SKM-1 treated with dmso at 0.1 percent for 144 hours (cell line): ENCODE measurements at regions not wholly inside any gene's neighbourhood (a gene's known extent, or its start where the extent isn't known, plus 50 kb on each side); places are given as distances from the start of the nearest gene placed in this dataset.
"Not testable (repeated sequence)": the region's sequence is repeated elsewhere in the genome, so short reads cannot be mapped to it uniquely, and the experiment has no call there.

Experiments used
- DNase-seq: peaks from one replicate; lab custom pipeline; 2025; ENCODE audit not compliant: unreplicated experiment; lab: John Stamatoyannopoulos, UW

DNA sequence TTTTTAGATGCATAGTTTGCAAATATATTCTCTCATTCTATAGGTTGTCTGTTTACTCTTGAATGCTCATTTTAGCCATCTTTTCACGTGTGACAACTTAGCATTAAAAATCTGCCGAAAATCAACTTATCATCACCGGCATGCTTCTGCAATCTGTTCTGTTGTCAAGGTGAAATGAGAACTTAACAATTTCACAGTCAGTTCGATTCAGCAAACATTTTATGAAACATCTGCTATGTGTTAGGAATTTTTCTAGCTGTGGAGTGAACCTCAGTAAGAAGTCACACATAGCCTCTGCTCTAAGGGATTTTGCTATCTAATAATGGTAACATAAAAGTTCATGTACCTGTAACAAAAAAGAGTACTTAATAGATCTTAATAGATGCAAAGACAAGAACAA is 256.1 kb downstream of the ZWINT start:
- no peak for DNase-seq

DNA sequence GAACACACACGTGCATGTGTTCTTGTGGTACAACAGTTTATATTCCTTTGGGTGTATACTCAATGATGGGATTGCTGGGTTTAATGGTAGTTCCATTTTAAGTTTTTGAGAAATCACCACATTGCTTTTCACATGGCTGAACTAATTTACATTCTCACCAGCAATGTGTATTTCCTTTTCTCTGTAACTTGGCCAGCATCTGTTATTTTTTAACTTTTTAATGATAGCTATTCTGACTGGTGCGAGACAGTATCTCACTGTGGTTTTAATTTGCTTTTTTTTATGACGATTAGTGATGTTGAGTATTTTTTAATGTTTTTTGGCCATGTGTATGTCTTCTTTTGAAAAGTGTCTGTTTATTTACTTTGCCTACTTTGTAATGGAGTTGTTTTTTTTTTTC is 256.6 kb downstream of the ZWINT start:
- no peak for DNase-seq

DNA sequence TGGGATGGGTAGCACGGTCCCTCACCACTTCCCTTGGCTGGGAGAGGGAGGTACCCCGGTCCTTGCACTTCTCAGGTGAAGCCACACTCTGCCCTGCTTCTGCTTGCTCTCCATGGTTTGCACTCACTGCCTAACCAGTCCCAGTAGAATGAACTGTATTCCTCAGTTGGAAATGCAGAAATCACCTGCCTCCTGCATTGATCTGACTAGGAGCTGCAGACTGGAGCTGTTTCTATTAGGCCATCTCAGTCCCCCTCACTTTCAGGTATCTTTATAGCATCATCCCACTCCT is 264.9 kb downstream of the ZWINT start:
- DNase-seq, result no peak

DNA sequence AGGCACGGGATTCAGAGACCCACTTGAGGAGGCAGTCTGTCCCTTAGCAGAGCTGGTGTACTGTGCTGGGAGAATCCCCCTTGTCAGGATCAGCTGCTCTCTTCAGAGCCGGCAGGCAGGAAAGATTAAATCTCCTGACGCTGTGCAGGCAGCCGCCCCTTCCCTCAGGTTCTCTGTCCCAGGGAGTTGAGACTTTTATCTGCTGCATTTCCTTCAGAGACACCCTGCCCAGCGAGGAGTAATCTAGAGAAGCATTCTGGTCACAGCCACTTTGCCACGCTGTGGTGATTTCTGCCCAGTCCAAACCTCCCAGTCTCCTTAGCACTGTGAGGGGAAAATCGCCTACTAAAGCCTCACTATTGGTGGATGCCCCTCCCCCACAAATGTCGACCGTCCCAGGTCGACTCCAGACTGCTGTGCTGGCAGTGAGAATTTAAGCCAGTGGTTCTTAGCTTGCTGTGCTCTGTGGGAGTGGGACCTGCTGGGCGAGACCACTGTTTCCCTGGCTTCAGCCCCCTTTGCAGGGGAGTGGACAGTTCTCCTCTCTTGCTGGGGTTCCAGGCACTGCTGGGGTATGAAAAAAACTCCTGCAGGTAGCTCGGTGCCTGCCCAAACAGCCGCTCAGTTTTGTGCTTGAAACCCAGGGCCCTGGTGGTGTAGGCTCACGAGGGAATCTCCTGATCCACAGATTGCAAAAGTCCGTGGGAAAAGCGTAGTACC is 265.4 kb downstream of the ZWINT start:
- DNase-seq, result no peak

DNA sequence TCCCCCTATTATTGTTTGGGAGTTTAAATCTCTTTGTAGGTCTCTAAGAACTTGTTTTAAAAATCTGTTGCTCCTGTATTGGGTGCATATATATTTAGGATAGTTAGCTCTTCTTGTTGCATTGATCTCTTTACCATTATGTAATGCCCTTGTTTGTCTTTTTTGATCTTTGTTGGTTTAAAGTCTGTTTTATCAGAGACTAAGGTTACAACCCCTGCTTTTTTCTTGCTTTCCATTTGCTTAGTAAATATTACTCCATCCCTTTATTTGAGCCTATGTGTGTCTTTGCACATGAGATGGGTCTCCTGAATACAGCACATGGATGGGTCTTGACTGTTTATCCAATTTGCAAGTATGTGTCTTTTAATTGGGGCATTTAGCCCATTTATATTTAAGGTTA is 267.4 kb downstream of the ZWINT start:
- DNase-seq, result not testable (repeated sequence)

DNA sequence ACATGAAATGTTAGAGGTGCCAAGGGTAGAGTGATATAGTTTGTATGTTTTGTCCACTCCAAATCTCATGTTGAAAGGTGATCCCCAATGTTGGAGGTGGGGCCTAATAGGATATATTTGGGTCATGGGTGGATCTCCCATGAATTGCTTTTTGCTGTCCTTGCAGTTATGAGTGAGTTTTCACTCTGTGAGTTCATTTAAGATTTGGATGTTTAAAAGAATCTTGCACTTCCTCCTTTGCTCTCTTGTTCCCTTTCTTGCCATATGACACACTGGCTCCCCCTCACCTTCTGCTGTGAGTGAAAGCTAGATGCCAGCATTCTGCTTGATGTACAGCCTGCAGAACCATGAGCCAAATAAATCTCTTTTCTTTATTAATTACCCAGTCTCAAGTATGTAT is 269.2 kb downstream of the ZWINT start:
- peak; percentile 21 for DNase-seq

DNA sequence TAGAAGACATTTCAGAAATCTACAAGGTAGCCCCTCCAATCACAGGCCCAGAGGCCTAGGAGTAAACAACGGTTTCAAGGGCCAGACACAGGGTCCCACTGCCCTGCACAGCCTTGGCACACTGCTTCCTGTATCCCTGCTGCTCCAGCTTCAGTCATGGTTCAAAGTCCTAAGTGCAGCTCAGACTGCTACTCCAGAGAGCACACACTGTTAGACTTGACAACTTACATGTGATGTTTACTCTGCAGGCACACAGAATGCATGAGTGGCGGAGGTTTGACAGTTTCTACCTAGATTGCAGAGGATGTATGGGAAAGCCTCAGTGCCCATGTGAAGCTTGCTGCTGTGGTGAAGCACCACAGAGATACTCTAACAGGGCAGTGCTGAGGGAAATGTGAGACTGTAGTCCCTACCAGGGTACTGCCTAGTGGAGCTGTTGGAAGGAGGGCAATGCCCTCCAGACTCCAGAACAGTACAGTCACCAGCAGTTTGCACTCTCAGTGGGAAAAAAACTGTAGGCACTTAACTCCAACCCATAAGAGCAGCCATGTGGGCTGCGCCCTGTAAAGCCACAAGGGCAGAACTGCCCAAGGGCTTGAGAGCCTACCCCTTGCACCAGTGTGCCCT is 270.0 kb downstream of the ZWINT start:
- DNase-seq, result no peak

DNA sequence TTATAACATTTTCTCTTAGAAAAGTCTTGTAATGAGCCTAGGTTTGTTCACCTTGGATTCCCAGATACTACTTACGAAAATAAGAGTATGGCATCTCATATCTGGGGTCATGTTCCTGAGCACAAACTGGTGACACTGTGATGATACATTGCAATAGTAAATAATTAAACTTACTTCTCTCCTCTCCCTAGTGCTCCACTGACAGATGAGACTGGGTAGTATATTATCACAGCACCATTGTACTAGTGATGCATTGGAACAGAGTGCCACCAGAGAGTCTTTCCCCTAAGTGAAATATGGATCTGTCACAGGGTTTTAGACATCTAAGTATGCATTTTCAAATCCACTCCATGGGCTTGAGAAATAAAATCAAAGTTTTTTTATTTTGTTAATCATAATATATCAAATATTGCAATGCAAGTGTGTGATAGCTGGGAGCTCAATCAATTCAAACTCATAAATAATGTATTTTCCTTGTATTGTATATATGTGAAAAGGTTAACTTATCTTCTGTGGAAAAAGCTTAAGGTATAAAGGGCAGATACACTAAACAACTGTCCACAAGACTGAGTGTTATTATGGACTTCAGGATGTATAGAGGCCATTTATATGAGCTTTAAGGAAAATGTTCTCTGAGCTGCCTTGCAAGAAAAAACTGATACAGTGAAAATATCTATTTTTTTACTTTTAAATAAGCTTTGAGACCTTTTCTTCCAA is 275.5 kb downstream of the ZWINT start:
- DNase-seq, result no peak

DNA sequence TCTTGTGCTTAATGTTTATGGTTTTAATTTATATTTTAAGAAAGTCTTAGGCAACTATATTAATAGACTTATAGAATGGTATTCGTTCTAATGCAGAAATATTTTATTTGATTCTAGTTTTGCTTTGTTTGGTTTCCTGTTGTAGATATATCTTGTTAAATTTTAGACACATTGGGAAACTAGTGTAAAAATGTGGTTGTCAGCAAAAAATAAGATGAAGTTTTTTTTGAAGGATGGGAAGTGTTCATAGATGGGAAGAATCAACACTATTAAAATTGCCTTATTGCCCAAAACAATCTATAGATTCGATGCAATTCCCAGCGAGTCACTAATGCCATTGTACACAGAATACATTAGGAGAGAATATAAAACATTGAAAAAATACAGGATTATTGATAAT is 278.9 kb downstream of the ZWINT start:
- DNase-seq, result no peak

DNA sequence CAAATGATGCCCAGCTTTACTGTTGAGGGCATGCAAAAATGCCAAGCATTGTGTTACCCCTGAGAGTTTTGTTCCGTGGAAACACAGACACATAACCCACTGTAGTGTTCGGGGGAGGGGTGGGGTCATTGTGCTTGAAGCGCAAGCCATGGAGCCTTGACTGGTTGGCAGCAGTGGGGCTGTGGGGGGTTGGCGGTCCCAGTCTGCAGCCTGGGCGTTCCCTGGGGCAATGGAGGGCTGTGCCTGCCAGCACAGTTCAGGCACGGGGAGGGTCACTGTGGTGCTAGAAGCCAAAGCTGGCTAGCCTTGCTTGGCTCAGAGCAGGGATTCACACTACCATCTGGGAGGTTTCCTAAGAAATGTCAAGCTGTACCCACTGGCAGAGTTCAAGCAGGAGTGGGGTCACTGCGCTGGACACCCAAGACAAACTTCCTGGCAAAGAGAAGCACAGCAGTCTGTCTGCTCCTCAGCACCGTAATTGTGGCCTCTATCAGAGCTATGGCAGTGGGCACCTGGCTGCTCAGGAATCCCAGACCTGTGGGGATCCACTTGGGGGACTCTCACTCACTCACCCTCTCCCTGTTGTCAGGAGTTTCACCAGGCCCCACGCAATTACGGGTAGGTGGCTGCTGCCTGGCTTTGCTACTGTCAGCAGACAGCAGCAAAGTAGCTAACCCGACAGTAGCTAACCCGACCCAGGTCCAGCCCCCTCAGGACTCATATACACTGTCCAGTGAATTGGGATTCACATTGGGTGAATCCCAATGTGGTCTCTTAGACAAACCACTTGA is 292.4 kb downstream of the ZWINT start:
- no peak for DNase-seq

DNA sequence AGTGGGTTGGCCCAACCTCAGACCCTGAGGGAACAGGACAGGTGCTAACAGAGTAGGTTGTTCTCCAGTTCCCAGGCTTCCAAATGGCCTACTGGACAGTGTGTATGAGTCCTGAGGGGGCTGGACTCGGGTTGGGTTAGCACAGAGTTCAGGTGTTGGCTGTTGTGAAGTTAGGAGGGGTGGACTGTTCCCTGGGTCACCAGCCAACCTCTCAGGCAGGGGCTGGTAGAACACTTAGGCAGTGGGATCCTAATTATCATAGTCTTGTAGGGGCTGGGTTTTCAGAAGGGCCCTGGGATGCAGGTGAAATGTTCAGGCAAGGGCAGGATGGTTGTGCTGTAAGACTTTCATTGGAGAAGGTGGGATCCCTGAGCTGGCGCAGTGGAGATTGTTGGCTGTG is 293.0 kb downstream of the ZWINT start:
- no peak for DNase-seq

DNA sequence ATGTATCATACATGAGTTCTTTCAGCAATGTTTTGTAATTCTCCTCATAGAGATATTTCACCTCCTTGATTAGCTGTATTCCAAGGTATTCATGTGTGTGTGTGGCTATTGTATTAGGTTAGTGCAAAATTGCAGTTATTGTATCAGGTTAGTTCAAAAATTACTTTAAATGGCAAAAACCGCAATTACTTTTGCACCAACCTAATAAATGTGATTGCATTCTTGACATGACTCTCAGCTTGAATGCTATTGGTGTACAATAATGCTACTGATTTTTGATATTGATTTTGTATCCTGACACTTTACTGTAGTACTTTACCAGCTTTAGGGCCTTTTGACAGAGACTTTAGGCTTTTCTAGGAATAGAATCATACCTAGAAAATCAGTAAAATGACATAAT is 297.4 kb downstream of the ZWINT start:
- no peak for DNase-seq

DNA sequence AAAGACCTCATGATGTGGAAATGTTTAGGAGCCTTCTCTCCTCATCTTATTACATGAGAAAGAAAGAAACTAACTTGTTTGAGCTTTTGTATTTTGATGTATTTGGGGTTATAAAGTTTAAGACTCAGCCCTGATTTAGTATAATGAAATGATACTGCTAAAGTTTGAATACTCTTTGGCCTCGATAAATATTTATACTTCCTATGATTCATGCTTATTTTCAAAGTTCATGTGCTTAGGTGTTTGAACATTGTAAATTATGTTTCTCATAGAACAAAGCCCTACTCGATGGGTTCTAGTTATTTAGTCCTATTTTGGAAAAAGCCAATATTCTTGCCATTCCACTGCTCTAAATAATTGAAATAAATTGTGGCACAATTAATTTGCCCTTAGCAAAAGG is 303.2 kb downstream of the ZWINT start:
- DNase-seq, result no peak

DNA sequence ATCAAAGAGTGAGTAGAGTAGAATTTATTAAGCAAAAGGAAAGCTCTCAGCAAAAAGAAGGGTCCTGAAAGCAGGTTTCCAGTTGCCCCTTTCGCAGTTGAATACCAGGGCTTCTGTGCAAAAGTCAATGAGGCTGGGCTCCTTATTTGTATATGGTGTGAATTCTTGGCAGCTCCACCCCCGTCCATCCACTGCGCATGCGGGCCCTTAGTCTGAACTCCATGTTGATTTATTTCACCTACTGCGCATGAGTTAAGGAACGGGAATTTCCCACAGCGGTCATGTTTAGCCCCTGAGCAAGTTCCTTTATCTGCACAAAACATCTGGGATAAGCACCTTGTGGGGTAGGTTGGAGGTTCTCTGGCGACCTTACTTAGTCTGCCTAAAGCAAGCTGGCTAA is 325.6 kb downstream of the ZWINT start:
- DNase-seq, result no peak

DNA sequence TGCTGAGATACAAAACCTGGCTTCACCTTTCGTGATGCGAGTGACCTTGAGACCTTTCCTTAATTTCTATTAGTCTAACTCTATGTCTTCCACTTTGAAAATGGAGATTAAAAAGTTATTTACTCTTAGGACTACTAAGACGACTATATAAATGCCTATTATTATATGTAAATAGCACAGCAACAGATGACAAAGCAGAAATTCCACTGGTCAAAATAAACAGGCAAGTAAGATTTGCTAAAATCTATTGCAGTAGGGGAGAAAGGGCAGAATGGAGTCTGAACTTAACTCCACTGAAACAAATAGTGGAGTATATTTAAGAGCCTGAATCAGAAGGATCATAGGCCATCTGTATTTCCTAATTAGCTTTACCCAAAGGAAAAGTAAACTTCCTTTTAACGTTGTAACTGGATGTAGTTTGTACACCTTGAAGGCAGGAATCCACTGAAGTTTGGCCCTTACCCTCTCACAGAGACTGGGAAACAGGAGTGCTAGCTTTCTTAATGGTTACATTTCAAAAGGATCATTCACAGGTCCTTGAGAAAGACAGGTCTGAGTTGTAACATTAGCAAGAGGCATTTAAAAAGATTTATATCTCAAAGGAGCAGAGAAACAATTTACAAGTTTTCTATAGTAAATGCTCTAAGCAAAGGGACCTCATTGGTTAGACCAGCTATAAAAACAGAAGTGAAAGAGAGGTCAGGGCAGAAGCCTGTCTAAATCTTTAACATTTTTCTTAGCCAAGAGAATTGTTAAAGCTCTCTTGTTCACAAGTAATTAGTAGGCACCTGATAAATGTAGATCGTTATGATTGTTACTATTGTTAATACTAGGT is 332.5 kb downstream of the ZWINT start:
- DNase-seq, result no peak

DNA sequence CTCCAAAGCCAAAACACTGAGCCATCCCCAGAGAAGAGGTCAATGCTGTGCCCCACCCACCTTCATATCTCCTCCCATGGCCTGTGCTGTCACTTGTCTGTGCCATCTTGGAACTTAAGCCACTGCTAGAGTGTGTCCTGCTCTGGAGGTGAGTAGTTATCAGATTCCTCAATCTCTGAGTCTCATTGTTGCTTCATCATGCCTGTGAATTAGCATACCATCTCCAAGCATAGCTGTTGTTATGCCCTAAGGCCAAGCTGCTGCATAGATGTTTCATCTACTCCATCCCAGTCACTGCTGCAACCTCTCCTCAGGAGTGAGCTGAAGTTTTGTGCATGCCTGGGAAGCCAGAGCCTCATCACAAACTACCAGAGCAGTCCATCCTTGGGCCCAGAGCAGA is 349.0 kb downstream of the ZWINT start:
- no peak for DNase-seq

DNA sequence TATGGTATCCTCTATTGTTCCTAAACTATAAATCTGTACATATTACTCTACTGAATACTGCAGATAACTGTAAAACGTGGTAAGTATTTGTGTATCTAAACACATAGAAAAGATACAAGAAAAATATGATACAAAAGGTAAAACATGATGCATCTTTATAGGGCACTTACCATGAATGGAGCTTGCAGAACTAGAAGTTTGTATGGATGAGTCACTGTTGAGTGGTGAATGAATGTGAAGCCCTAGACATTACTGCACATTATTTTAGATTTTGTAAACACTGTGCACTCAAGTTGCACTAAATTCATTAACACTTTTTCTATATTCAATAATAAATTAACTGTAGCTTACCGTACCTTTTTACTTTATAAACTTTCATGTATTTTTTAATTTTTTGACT is 357.5 kb downstream of the ZWINT start:
- DNase-seq, result no peak

DNA sequence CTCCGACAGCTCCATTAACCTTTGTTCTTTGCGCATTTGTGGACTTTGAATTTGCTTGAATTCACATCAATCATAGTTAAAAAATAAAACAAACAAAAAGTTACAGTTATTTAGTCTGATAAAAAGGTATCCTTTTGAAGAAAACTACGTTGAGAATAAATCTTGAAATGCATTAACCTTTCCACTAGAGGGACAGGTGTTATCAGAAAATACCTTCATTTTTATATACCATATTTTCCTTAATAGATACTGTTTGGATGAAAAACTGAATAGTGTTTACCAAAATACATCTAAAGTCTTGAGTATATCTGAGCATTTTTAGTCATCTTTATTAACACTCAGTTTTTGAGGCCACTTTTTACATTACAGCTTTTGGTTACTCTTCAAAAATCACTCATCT is 371.9 kb downstream of the ZWINT start:
- DNase-seq, result no peak

DNA sequence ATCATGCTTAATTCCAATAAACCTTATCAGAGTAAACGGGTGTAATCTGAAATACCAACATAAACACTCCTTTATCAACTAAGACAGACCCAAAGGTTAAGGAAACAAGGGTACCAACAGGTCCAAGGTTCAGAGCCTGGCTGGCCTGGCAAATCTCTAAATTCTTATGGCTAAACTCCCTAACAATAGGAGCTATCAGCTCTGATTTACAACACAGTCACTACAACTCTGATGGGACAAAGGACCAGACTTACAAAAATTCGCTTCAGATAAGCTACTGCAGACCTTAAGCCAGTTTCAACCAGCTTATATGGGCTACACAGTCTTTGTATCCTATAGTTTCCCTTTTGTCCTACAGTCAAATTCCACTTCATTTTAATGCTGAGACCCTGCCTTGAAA is 381.9 kb downstream of the ZWINT start:
- DNase-seq, result no peak

DNA sequence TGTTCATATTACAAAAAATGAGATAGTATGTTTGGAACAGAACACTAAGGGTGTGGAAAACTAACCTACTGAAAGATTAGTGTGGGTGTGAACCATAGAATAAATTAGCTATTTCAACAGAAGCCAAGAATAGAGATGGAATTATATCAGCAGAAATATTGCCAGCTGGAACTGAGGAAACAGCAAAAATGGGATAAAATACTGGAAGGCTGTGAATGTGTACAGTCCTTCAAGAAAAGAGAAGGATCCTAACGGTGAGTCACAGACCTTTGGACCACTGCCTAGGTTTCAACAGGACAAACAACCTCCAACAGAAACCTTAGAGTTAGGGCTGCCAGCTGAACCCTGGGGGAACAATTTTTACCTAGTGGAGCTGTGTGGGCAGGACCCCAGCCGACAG is 395.0 kb downstream of the ZWINT start:
- DNase-seq, result no peak

DNA sequence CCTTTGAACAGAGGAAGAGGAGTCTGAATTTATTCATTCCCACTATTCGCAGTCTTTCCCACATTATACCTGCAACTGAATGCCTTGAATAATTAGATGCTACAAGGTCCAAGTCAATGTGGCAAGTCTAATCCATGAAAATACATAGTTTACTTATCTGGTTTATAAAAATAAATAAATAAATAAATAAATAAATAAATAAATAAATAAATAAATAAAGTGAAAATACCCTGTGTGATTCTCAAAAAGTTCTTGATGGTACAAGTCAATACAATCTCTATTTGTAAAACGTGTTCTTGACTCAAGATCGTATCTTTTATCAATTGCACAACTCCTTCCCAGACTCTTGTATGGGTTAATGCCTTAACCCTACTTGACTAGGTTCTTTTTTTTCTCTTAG is 417.7 kb downstream of the ZWINT start:
- DNase-seq, result no peak
